DOHH2 (cell line): ENCODE measurements at regions not wholly inside any gene's neighbourhood (a gene's known extent, or its start where the extent isn't known, plus 50 kb on each side); places are given as distances from the start of the nearest gene placed in this dataset.

Experiments
- CTCF ChIP-seq: fragments of 200-600 bp; sonication (generic); IDR thresholded peaks from one replicate; pipeline ENCODE4 v1.5.1; 2014; ENCODE audit warnings: antibody characterized with exemption, mild to moderate bottlenecking, low read depth, low read length; ENCODE audit not compliant: poor library complexity, severe bottlenecking
- EZH2phosphoT487 ChIP-seq: fragments of 200-600 bp; sonication (generic); IDR thresholded peaks from 2 replicates; pipeline ENCODE4 v1.6.1; 2017; ENCODE audit warnings: borderline replicate concordance, mild to moderate bottlenecking, antibody characterized with exemption, low read length, moderate library complexity, mixed read lengths

- TF ChIP-seq CTCF (no peak), EZH2phosphoT487 (no peak)
Measured at GRCh38 chr4:30866346-30866745, 146.2 kb downstream of the PCDH7 start.
